ENCODE measurements at regions not wholly inside any gene's neighbourhood (a gene's known extent, or its start where the extent isn't known, plus 50 kb on each side); places are given as distances from the start of the nearest gene placed in this dataset.

GRCh38 chr2:181178823-181179412, 198.5 kb downstream of the UBE2E3 start:
- POLR2A ChIA-PET (ENCODE audit: unreplicated experiment), result no interaction called here
- Histone ChIP-seq H2BK5ac (ENCODE audit: low read depth, low read length, poor library complexity, severe bottlenecking) (no peak overlapping the region), H3K27me3 (ENCODE audit: control insufficient read depth, insufficient read depth, low read length) (no peaks in the 10 kb centered on the region), H3K27ac (ENCODE audit: insufficient read depth, low read length) (no peak overlapping the region), H3K9me3 (ENCODE audit: control insufficient read depth, insufficient read depth, low read length) (no peaks in the 10 kb centered on the region), H4K20me1 (ENCODE audit: insufficient read depth, low read length) (no peaks in the 10 kb centered on the region), H3K9ac (ENCODE audit: low read depth, low read length) (no peak overlapping the region), H3K23ac (ENCODE audit: low read depth, low read length) (no peak overlapping the region), H3K4ac (ENCODE audit: low read depth, low read length) (no peak overlapping the region), H3K4me3 (ENCODE audit: insufficient read depth, low read depth, low read length) (no peak overlapping the region), H3K4me1 (ENCODE audit: control insufficient read depth, insufficient read depth, low read length) (peaks cover 2% of the 10 kb centered on the region; the same call in 1 of the 2 replicates), H4K5ac (ENCODE audit: low read depth, low read length) (no peak overlapping the region), H4K91ac (ENCODE audit: insufficient read depth, low read depth, low read length) (no peak overlapping the region), H2BK120ac (ENCODE audit: low read depth, low read length) (no peak overlapping the region), H3K56ac (ENCODE audit: extremely low read depth, insufficient read depth, low read length) (no peak overlapping the region), H3K36me3 (ENCODE audit: control insufficient read depth, insufficient read depth, low read length) (no peaks in the 10 kb centered on the region), H2AFZ (replicated peaks; ENCODE audit: low read length, poor library complexity) (no peak overlapping the region), H3K79me1 (ENCODE audit: low read depth in 1 of 2, low read length in 2 of 2) (no peaks in the 10 kb centered on the region), H4K8ac (ENCODE audit: low read depth in 2 of 2, low read length in 2 of 2) (no peak overlapping the region), H2AK5ac (ENCODE audit: low read depth, low read length) (no peak overlapping the region), H2AK9ac (replicated peaks; ENCODE audit: low read depth, low read length, poor library complexity) (no peak overlapping the region), H2BK15ac (ENCODE audit: low read depth, low read length) (no peak overlapping the region), H3K9me1 (ENCODE audit: insufficient read depth, low read length) (no peaks in the 10 kb centered on the region), H3K18ac (ENCODE audit: low read depth, low read length) (no peak overlapping the region), H2BK20ac (ENCODE audit: low read depth, low read length) (no peak overlapping the region), H3K14ac (replicated peaks; ENCODE audit: low read depth, low read length) (no peak overlapping the region), H3K4me2 (ENCODE audit: low read depth, low read length) (no peak overlapping the region)
- TF ChIP-seq USF2 (IDR thresholded peaks at IDR 0.05; ENCODE audit: low read depth, low read length), result no peak
- no peak for TF ChIP-seq MAZ (IDR thresholded peaks at IDR 0.05; ENCODE audit: borderline replicate concordance, low read depth, low read length)
- TF ChIP-seq CEBPB (IDR thresholded peaks at IDR 0.05; ENCODE audit: low read depth, low read length), result no peak
- TF ChIP-seq, protein P1, sequence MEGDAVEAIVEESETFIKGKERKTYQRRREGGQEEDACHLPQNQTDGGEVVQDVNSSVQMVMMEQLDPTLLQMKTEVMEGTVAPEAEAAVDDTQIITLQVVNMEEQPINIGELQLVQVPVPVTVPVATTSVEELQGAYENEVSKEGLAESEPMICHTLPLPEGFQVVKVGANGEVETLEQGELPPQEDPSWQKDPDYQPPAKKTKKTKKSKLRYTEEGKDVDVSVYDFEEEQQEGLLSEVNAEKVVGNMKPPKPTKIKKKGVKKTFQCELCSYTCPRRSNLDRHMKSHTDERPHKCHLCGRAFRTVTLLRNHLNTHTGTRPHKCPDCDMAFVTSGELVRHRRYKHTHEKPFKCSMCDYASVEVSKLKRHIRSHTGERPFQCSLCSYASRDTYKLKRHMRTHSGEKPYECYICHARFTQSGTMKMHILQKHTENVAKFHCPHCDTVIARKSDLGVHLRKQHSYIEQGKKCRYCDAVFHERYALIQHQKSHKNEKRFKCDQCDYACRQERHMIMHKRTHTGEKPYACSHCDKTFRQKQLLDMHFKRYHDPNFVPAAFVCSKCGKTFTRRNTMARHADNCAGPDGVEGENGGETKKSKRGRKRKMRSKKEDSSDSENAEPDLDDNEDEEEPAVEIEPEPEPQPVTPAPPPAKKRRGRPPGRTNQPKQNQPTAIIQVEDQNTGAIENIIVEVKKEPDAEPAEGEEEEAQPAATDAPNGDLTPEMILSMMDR (conservative IDR thresholded peaks at IDR 0.05; ENCODE audit: low read depth, low read length), result peak; percentile 16; the same call in 1 of the 2 replicates
- no peak for TF ChIP-seq RAD21 (IDR thresholded peaks at IDR 0.05; ENCODE audit: low read length)
- TF ChIP-seq FOS (IDR thresholded peaks at IDR 0.05; ENCODE audit: low read depth, low read length), result no peak
- no peak for TF ChIP-seq NFE2L2 (IDR thresholded peaks at IDR 0.05; ENCODE audit: low read depth, low read length)
- no peak for ATAC-seq (ENCODE audit: low read depth)
- WGBS, 2 experiments (ENCODE audit: extremely low coverage in 2 of 2, insufficient read length in 1 of 2), result no CpG with 5 or more reads among the region's 2 CpGs
- in situ Hi-C loops (cut with MboI; ENCODE audit: low sequenced_read_pairs) (no loop called here), dilution Hi-C loops (cut with HindIII; ENCODE audit: low sequenced_read_pairs, unreplicated experiment) (no loop called here), intact Hi-C loops (cut with micrococcal nuclease) (no loop called here)
- CTCF ChIA-PET, result interaction anchor here (0.6 to 1.2 kb wide), 3 partner anchors 9 to 55 kb away, joined by 3 to 4 read pairs (median 3); no protein-coding TSS in a partner anchor
- no TSS peak for BruUV-seq (replicated peaks)
- no peak for DNase-seq
